B cell (primary cell): ENCODE measurements at regions not wholly inside any gene's neighbourhood (a gene's known extent, or its start where the extent isn't known, plus 50 kb on each side); places are given as distances from the start of the nearest gene placed in this dataset.

Source experiments
- ATAC-seq: fragments of 200-7000 bp; cut with Tn5 transposase; one replicate; pipeline ENCODE4 v1.10.0; 2021; ENCODE audit warnings: low read depth, mild to moderate bottlenecking, moderate number of reproducible peaks, moderate library complexity
- CTCF ChIA-PET: fragments of 350-600 bp; sonication (Branson Sonifier 250); formaldehyde crosslinking; loops from one replicate; lab custom pipeline; 2021; ENCODE audit warnings: antibody characterized with exemption, inconsistent platforms; lab: Charles Lee
- POLR2A ChIA-PET: fragments of 350-600 bp; sonication (Branson Sonifier 250); formaldehyde crosslinking; loops from one replicate; lab custom pipeline; 2021; ENCODE audit warnings: antibody characterized with exemption; lab: Charles Lee
- DNase-seq: peaks from one replicate; pipeline ENCODE4 v3.0.0; 2013
- H2AFZ ChIP-seq: 2 replicates; pipeline ENCODE4 v1.6.1; 2012; ENCODE audit warnings: mild to moderate bottlenecking, low read depth, low read length; ENCODE audit not compliant: insufficient read depth, poor library complexity, severe bottlenecking
- H3K27ac ChIP-seq, 2 donors: 1 replicate in 1 of 2; 2 replicates in 1 of 2; pipeline ENCODE4 v1.5.1; 2012 to 2013; ENCODE audit warnings: low read length in 2 of 2, mild to moderate bottlenecking in 2 of 2, moderate library complexity in 1 of 2
- H3K27me3 ChIP-seq, 4 experiments: fragments of 200-600 bp in 1 of 4; sonication (generic) in 1 of 4; replicated peaks in 1 of 4; 1 replicate in 2 of 4; 2 replicates in 2 of 4; pipeline versions ENCODE4 v1.6.1 to v1.7.0; 2013 to 2016; ENCODE audit warnings: low read length in 3 of 4, mild to moderate bottlenecking in 2 of 4, mixed read lengths in 1 of 4, moderate library complexity in 1 of 4; ENCODE audit not compliant: insufficient read depth in 4 of 4, control insufficient read depth in 3 of 4; ENCODE audit errors: control extremely low read depth in 1 of 4
- H3K36me3 ChIP-seq, 2 experiments: replicated peaks in 1 of 2; 1 replicate in 1 of 2; 2 replicates in 1 of 2; pipeline versions ENCODE4 v1.6.1 to v1.7.1; 2013; ENCODE audit warnings: low read length in 1 of 2; ENCODE audit not compliant: insufficient read depth in 2 of 2, control insufficient read depth in 1 of 2; ENCODE audit errors: control extremely low read depth in 1 of 2, extremely low read depth in 1 of 2
- H3K4me1 ChIP-seq, 2 donors: fragments of 200-600 bp in 1 of 2; sonication (generic) in 1 of 2; 1 replicate in 1 of 2; 2 replicates in 1 of 2; pipeline versions ENCODE4 v1.5.1 to v1.6.1; 2013 to 2017; ENCODE audit warnings: low read length in 2 of 2; ENCODE audit not compliant: control insufficient read depth in 2 of 2, insufficient read depth in 2 of 2
- H3K4me2 ChIP-seq: replicated peaks from 2 replicates; pipeline ENCODE3; 2012; ENCODE audit warnings: mild to moderate bottlenecking, low read depth, low read length; ENCODE audit not compliant: poor library complexity, severe bottlenecking
- H3K4me3 ChIP-seq, 5 experiments: fragments of 200-600 bp in 1 of 5; sonication (generic) in 1 of 5; 1 replicate in 3 of 5; 2 replicates in 2 of 5; pipeline versions ENCODE4 v1.5.1 to v1.7.0; 2011 to 2016; ENCODE audit warnings: low read length in 4 of 5, mild to moderate bottlenecking in 4 of 5, low read depth in 2 of 5, control low read depth in 1 of 5, moderate library complexity in 1 of 5; ENCODE audit not compliant: insufficient read depth in 1 of 5; ENCODE audit errors: control extremely low read depth in 1 of 5, extremely low read depth in 1 of 5
- H3K79me2 ChIP-seq: fragments of 200-600 bp; sonication (generic); one replicate; pipeline ENCODE4 v1.6.0; 2016; ENCODE audit warnings: low read length; ENCODE audit not compliant: control insufficient read depth, insufficient read depth
- H3K9ac ChIP-seq: fragments of 200-600 bp; sonication (generic); 2 replicates; pipeline ENCODE4 v1.6.1; 2017; ENCODE audit warnings: mild to moderate bottlenecking, low read length, moderate library complexity
- H3K9me3 ChIP-seq, 3 donors: one replicate each; pipeline versions ENCODE4 v1.6.1 to v1.7.1; 2013; ENCODE audit warnings: low read length in 2 of 3; ENCODE audit not compliant: control insufficient read depth in 2 of 3, insufficient read depth in 1 of 3; ENCODE audit errors: control extremely low read depth in 1 of 3
- H4K20me1 ChIP-seq: 2 replicates; pipeline ENCODE4 v1.6.0; 2012; ENCODE audit warnings: mild to moderate bottlenecking, low read length; ENCODE audit not compliant: insufficient read depth, control insufficient read depth, poor library complexity, severe bottlenecking
- H3K27ac Mint-ChIP-seq: one replicate; pipeline ENCODE4 v1.8.0; 2021; ENCODE audit warnings: mixed read lengths
- H3K27me3 Mint-ChIP-seq: one replicate; pipeline ENCODE4 v1.8.0; 2021; ENCODE audit warnings: mixed read lengths
- H3K4me1 Mint-ChIP-seq: one replicate; pipeline ENCODE4 v1.8.0; 2021; ENCODE audit warnings: mixed read lengths
- H3K4me3 Mint-ChIP-seq: one replicate; pipeline ENCODE4 v1.8.0; 2021; ENCODE audit warnings: mixed read lengths
- H3K9me3 Mint-ChIP-seq: one replicate; pipeline ENCODE4 v1.8.0; 2022; ENCODE audit warnings: mixed read lengths; ENCODE audit not compliant: insufficient read depth
- CTCF ChIP-seq: fragments of 200-600 bp; IDR thresholded peaks from one replicate; pipeline ENCODE4 v1.8.0; 2022; ENCODE audit warnings: antibody characterized with exemption, mild to moderate bottlenecking
- EZH2 ChIP-seq: IDR thresholded peaks from 2 replicates; pipeline ENCODE4 v1.6.1; 2012; ENCODE audit warnings: borderline replicate concordance, low read depth, mild to moderate bottlenecking, moderate library complexity, low read length; ENCODE audit not compliant: insufficient read depth, poor library complexity, severe bottlenecking
- WGBS: methylation state at CpG from one replicate; pipeline ENCODE4 v1.1.5; 2013; ENCODE audit warnings: missing lambda C conversion rate; ENCODE audit not compliant: insufficient coverage; 5-methylcytosine and 5-hydroxymethylcytosine counted together
- intact Hi-C: fragments of 100-400 bp; cut with micrococcal nuclease; formaldehyde crosslinking; loops from one replicate; pipeline ENCODE4 v1.10.0; 2022

DNA sequence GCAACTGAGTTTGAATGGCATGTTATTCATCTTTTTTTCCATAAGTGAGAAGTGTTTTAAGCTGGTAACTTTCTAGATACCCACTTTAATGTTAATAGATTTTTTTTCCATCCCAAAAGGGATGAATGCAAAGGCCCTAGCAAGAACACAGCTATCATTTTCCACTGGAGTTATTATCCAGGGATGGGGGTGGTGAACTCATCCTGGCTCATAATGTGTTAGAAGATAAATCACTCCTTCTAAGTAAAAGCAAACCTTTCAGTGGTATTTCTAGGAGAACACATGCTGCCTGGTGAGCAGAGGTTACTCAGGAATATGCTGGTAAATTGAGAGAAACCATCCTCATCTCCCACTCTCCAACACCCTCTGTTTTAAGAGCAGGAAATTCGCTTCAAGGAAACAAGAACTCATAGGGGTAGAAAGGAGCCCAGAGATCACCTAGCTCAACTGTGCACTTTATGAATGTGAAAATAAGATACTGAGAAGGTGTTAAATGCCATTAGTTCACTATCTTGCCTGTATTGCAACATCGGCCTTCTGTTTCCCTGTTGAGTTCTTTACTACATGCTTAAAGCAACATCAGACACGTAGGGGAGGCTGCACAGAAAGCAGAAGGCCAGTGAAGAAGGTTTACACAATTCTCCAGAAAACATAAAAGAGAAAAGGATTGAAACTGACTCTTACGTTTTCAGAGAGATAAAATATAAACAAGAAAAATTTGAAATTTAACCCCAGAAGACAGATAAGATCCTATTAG is 264.0 kb upstream of the PRKCQ start:
- H3K4me2 ChIP-seq = no peak overlapping the region
- no peak overlapping the region for H2AFZ ChIP-seq
- peaks cover 23% of the 10 kb centered on the region for H3K27me3 Mint-ChIP-seq
- no peak overlapping the region for H3K4me3 Mint-ChIP-seq
- TF ChIP-seq CTCF = no peak
- no peak for TF ChIP-seq EZH2
- H3K36me3 ChIP-seq = no peaks in the 10 kb centered on the region
- H3K9me3 ChIP-seq = no peaks in the 10 kb centered on the region
- H3K9ac ChIP-seq = no peak overlapping the region
- no peaks in the 10 kb centered on the region for H3K4me1 ChIP-seq
- no peak overlapping the region for H3K4me3 ChIP-seq
- no peak for ATAC-seq
- no CpG with 5 or more reads among the region's 4 CpGs for WGBS
- POLR2A ChIA-PET = no interaction called here
- H3K79me2 ChIP-seq = no peaks in the 10 kb centered on the region
- H3K27ac Mint-ChIP-seq = no peak overlapping the region
- no peak for DNase-seq
- no peaks in the 10 kb centered on the region for H4K20me1 ChIP-seq
- no peaks in the 10 kb centered on the region for H3K27me3 ChIP-seq
- no peaks in the 10 kb centered on the region for H3K9me3 Mint-ChIP-seq
- no peaks in the 10 kb centered on the region for H3K4me1 Mint-ChIP-seq
- CTCF ChIA-PET = no interaction called here
- H3K27ac ChIP-seq = no peak overlapping the region
- intact Hi-C loops = loop anchor here (2.0 to 5.0 kb wide), 2 partner anchors 418 to 573 kb away; no protein-coding TSS in a partner anchor

DNA sequence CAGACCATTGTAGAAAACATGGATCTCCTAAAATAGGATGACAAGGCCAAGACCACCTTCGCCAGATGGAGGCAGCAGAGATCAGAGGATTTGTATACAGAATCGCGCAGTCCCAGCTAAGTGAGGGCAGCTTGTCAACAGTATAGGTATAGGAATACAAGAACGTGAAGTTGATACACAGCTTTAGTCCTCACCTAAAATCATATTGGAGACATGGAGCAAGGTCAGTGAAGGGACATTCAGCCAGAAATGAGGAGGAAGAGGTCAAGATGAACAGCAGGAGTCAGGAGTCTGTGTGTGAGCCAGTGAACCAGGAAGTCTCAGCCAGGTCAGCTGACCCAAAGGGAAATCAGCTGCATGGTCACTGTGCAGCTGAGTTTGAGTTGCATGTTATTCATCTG is 263.4 kb upstream of the PRKCQ start:
- Histone ChIP-seq H3K9ac (no peak overlapping the region), H3K36me3 (no peaks in the 10 kb centered on the region), H2AFZ (peak overlapping the region; percentile 40), H3K9me3 (no peaks in the 10 kb centered on the region), H3K27ac (no peak overlapping the region), H3K79me2 (no peaks in the 10 kb centered on the region), H3K27me3 (no peaks in the 10 kb centered on the region), H3K4me3 (no peak overlapping the region), H3K4me2 (no peak overlapping the region), H3K4me1 (no peaks in the 10 kb centered on the region), H4K20me1 (no peaks in the 10 kb centered on the region)
- TF ChIP-seq EZH2 (no peak), CTCF (no peak)
- intact Hi-C loops = loop anchor here (2.0 to 5.0 kb wide), 2 partner anchors 419 to 573 kb away; no protein-coding TSS in a partner anchor
- no peak for ATAC-seq
- no peaks in the 10 kb centered on the region for H3K4me1 Mint-ChIP-seq
- H3K4me3 Mint-ChIP-seq = no peak overlapping the region
- peak; percentile 15 for DNase-seq
- H3K9me3 Mint-ChIP-seq = no peaks in the 10 kb centered on the region
- peaks cover 23% of the 10 kb centered on the region for H3K27me3 Mint-ChIP-seq
- CTCF ChIA-PET = no interaction called here
- no peak overlapping the region for H3K27ac Mint-ChIP-seq
- WGBS = no CpG with 5 or more reads among the region's 4 CpGs
- POLR2A ChIA-PET = no interaction called here
